ENCODE measurements at regions not wholly inside any gene's neighbourhood (a gene's known extent, or its start where the extent isn't known, plus 50 kb on each side); places are given as distances from the start of the nearest gene placed in this dataset.
"Not testable (repeated sequence)": the region's sequence is repeated elsewhere in the genome, so short reads cannot be mapped to it uniquely, and the experiment has no call there.

- DNase-seq = not testable (repeated sequence)
Observed at GRCh38 chr6:106744029-106744428, 114.7 kb downstream of the QRSL1 start.

GRCh38 chr6:106743612-106744011, 114.2 kb downstream of the QRSL1 start:
- DNase-seq = no peak

GRCh38 chr6:106740287-106740686, 110.9 kb downstream of the QRSL1 start:
- DNase-seq = no peak

GRCh38 chr6:106739387-106739786, 110.0 kb downstream of the QRSL1 start:
- peak; percentile 59 for DNase-seq

GRCh38 chr6:106736502-106736901, 107.1 kb downstream of the QRSL1 start:
- DNase-seq = no peak

GRCh38 chr6:106735828-106736227, 106.5 kb downstream of the QRSL1 start:
- no peak for DNase-seq

GRCh38 chr6:106735136-106735633, 105.8 kb downstream of the QRSL1 start:
- DNase-seq = no peak

GRCh38 chr6:106733386-106733785, 104.0 kb downstream of the QRSL1 start:
- DNase-seq = no peak

GRCh38 chr6:106732376-106732940, 103.1 kb downstream of the QRSL1 start:
- DNase-seq = no peak

- no peak for DNase-seq
Observed at GRCh38 chr6:106731843-106732160, 102.4 kb downstream of the QRSL1 start.

GRCh38 chr6:106731144-106731842, 101.9 kb downstream of the QRSL1 start:
- DNase-seq = peak; percentile 61

GRCh38 chr6:106730718-106731117, 101.3 kb downstream of the QRSL1 start:
- DNase-seq = peak; percentile 84

- DNase-seq = no peak
Observed at GRCh38 chr6:106730264-106730663, 100.9 kb downstream of the QRSL1 start.

- no peak for DNase-seq
Observed at GRCh38 chr6:106729841-106730240, 100.5 kb downstream of the QRSL1 start.

- DNase-seq = no peak
Observed at GRCh38 chr6:106728296-106728870, 99.0 kb downstream of the QRSL1 start.

GRCh38 chr6:106727480-106728149, 98.2 kb downstream of the QRSL1 start:
- no peak for DNase-seq

- DNase-seq = no peak
Observed at GRCh38 chr6:106724848-106725247, 95.5 kb downstream of the QRSL1 start.

GRCh38 chr6:106724337-106724736, 95.0 kb downstream of the QRSL1 start:
- DNase-seq = no peak

GRCh38 chr6:106723419-106723818, 94.0 kb downstream of the QRSL1 start:
- DNase-seq = not testable (repeated sequence)

- DNase-seq = not testable (repeated sequence)
Observed at GRCh38 chr6:106721189-106721588, 91.8 kb downstream of the QRSL1 start.
